D721Med (cell line): ENCODE measurements at regions not wholly inside any gene's neighbourhood (a gene's known extent, or its start where the extent isn't known, plus 50 kb on each side); places are given as distances from the start of the nearest gene placed in this dataset.

Source experiments
- DNase-seq: peaks from one replicate; pipeline ENCODE4 v3.0.0; 2011; ENCODE audit warnings: low spot score; ENCODE audit not compliant: insufficient read length
- FAIRE-seq: peaks from 2 replicates; lab custom pipeline; 2011; peaks lifted over from hg19 to GRCh38; lab: Jason Lieb, UNC
- CTCF ChIP-seq: IDR thresholded peaks from 2 replicates; pipeline ENCODE4 v1.5.1; 2012; ENCODE audit warnings: mild to moderate bottlenecking, control low read depth; ENCODE audit not compliant: insufficient read depth; ENCODE audit errors: missing control alignments

GRCh38 chr16:79437764-79438751 lies 162.5 kb downstream of the MAF start:
- TF ChIP-seq CTCF, result no peak
- FAIRE-seq (no peak), DNase-seq (no peak)

- no peak for DNase-seq
- no peak for TF ChIP-seq CTCF
- no peak for FAIRE-seq
These were observed 163.7 kb downstream of the MAF start for GRCh38 chr16:79436885-79437284.

- DNase-seq (no peak), FAIRE-seq (no peak)
- TF ChIP-seq CTCF, result no peak
These were observed 165.8 kb downstream of the MAF start for GRCh38 chr16:79434771-79435170.

GRCh38 chr16:79434092-79434491 lies 166.4 kb downstream of the MAF start:
- no peak for FAIRE-seq
- no peak for DNase-seq
- no peak for TF ChIP-seq CTCF

GRCh38 chr16:79431923-79432322 lies 168.6 kb downstream of the MAF start:
- TF ChIP-seq CTCF, result no peak
- FAIRE-seq (no peak), DNase-seq (no peak)

GRCh38 chr16:79430191-79430678 lies 170.3 kb downstream of the MAF start:
- DNase-seq (no peak), FAIRE-seq (no peak)
- TF ChIP-seq CTCF, result no peak
